Transverse colon (tissue), 4 donors: ENCODE measurements at regions not wholly inside any gene's neighbourhood (a gene's known extent, or its start where the extent isn't known, plus 50 kb on each side); places are given as distances from the start of the nearest gene placed in this dataset.

Experiments used
- DNase-seq: peaks from one replicate; pipeline ENCODE4 v3.0.0-alpha.2; 2019
- H3K27ac ChIP-seq, 4 donors: fragments of 200-600 bp; sonication (generic); 2 replicates each; pipeline ENCODE4 v1.5.1; 2016 to 2018; ENCODE audit warnings: inconsistent platforms in 4 of 4
- H3K27me3 ChIP-seq: fragments of 200-600 bp; sonication (generic); 2 replicates; pipeline ENCODE4 v1.5.1; 2017; ENCODE audit warnings: inconsistent platforms
- H3K36me3 ChIP-seq, 4 donors: fragments of 200-600 bp; sonication (generic); 2 replicates each; pipeline ENCODE4 v1.5.1; 2017 to 2019; ENCODE audit warnings: inconsistent platforms in 4 of 4
- H3K4me1 ChIP-seq, 4 donors: fragments of 200-600 bp; sonication (generic); 2 replicates each; pipeline ENCODE4 v1.5.1; 2017 to 2020; ENCODE audit warnings: inconsistent platforms in 4 of 4
- H3K4me3 ChIP-seq, 4 donors: fragments of 200-600 bp; sonication (generic); 1 replicate in 1 of 4; 2 replicates in 3 of 4; pipeline versions ENCODE4 v1.5.1 to v1.6.1; 2017 to 2019; ENCODE audit warnings: inconsistent platforms in 4 of 4
- H3K9me3 ChIP-seq, 2 donors: fragments of 200-600 bp; sonication (generic); 2 replicates each; pipeline ENCODE4 v1.5.1; 2017 to 2019; ENCODE audit warnings: inconsistent platforms in 2 of 2
- EP300 ChIP-seq: sonication (generic); formaldehyde crosslinking; IDR thresholded peaks from one replicate; pipeline ENCODE4 v1.6.1; 2017; ENCODE audit warnings: antibody characterized with exemption, low read depth
- POLR2A ChIP-seq: fragments of 450-650 bp; IDR thresholded peaks from one replicate; pipeline ENCODE4 v1.6.1; 2016; ENCODE audit warnings: antibody characterized with exemption, mild to moderate bottlenecking, moderate library complexity
- POLR2AphosphoS5 ChIP-seq, 3 donors: sonication (generic); formaldehyde crosslinking; IDR thresholded peaks; one replicate each; pipeline ENCODE4 v1.6.1; 2016; ENCODE audit warnings: antibody characterized with exemption in 3 of 3
- whole genome bisulfite sequencing, 2 donors: methylation state at CpG; one replicate each; pipeline ENCODE4 v1.1.5; 2018; ENCODE audit warnings: low coverage in 1 of 2; 5-methylcytosine and 5-hydroxymethylcytosine counted together
- in situ Hi-C, 4 donors: fragments of 200-750 bp; cut with MboI; loops; one replicate each; pipeline versions ENCODE4 v1.15.0 to v1.15.1; 2017; ENCODE audit warnings: low sequenced_read_pairs in 3 of 4, low pct_ligation_motif_present in 1 of 4, low pct_unique_long_range_greater_than_20kb in 1 of 4
- intact Hi-C: fragments of 100-400 bp; cut with DNase I; formaldehyde crosslinking; loops from one replicate; pipeline ENCODE4 v1.15.1; 2023; ENCODE audit warnings: low total_unique reads
- TF ChIP-seq, protein P1 (sequence below), 5 experiments: fragments of 200-600 bp in 3 of 5; fragments of 450-650 bp in 2 of 5; sonication (generic) in 3 of 5; IDR thresholded peaks; 1 replicate in 2 of 5; 2 replicates in 3 of 5; pipeline ENCODE4 v1.5.1; 2016 to 2017; ENCODE audit warnings: antibody characterized with exemption in 5 of 5, inconsistent platforms in 3 of 5, mild to moderate bottlenecking in 2 of 5, moderate library complexity in 1 of 5

GRCh38 chr6:25177500-25178028 is 101.6 kb upstream of the CARMIL1 start:
- Histone ChIP-seq H3K9me3 (no peaks in the 10 kb centered on the region), H3K27me3 (no peaks in the 10 kb centered on the region), H3K27ac (no peak overlapping the region), H3K4me1 (peaks cover 10 to 49% (median 27%) of the 10 kb centered on the region in 4 donors), H3K36me3 (no peaks in the 10 kb centered on the region), H3K4me3 (no peak overlapping the region)
- DNase-seq: no peak
- no peak for TF ChIP-seq POLR2A
- WGBS, 2 donors: 96 to 100% methylated on average over 1 of the region's 1 CpG
- intact Hi-C loops (no loop called here), in situ Hi-C loops (no loop called here)

- 70 to 88% methylated on average over 6 to 8 of the region's 8 CpGs for WGBS, 2 donors
- H3K36me3 ChIP-seq: no peaks in the 10 kb centered on the region
- H3K4me3 ChIP-seq: no peak overlapping the region
- DNase-seq: no peak
- no peak for TF ChIP-seq POLR2AphosphoS5 (IDR thresholded peaks at IDR 0.05)
- no peak for TF ChIP-seq POLR2A
- TF ChIP-seq, protein P1, sequence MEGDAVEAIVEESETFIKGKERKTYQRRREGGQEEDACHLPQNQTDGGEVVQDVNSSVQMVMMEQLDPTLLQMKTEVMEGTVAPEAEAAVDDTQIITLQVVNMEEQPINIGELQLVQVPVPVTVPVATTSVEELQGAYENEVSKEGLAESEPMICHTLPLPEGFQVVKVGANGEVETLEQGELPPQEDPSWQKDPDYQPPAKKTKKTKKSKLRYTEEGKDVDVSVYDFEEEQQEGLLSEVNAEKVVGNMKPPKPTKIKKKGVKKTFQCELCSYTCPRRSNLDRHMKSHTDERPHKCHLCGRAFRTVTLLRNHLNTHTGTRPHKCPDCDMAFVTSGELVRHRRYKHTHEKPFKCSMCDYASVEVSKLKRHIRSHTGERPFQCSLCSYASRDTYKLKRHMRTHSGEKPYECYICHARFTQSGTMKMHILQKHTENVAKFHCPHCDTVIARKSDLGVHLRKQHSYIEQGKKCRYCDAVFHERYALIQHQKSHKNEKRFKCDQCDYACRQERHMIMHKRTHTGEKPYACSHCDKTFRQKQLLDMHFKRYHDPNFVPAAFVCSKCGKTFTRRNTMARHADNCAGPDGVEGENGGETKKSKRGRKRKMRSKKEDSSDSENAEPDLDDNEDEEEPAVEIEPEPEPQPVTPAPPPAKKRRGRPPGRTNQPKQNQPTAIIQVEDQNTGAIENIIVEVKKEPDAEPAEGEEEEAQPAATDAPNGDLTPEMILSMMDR (IDR thresholded peaks at IDR 0.05): no peak
- no peak for TF ChIP-seq EP300
- no peaks in the 10 kb centered on the region for H3K27me3 ChIP-seq
- in situ Hi-C loops (no loop called here), intact Hi-C loops (no loop called here)
- peak overlapping the region; percentile 52 to 74 (median 61) for H3K27ac ChIP-seq
- peaks cover 10 to 43% (median 24%) of the 10 kb centered on the region in 4 donors for H3K4me1 ChIP-seq
- H3K9me3 ChIP-seq: no peaks in the 10 kb centered on the region
These were observed 100.7 kb upstream of the CARMIL1 start for GRCh38 chr6:25178336-25179035.

GRCh38 chr6:25179051-25179778 is 100.0 kb upstream of the CARMIL1 start:
- H3K4me3 ChIP-seq: no peak overlapping the region
- no peaks in the 10 kb centered on the region for H3K9me3 ChIP-seq
- H3K27me3 ChIP-seq: no peaks in the 10 kb centered on the region
- peak overlapping the region; percentile 52 to 74 (median 62) for H3K27ac ChIP-seq
- no peak for DNase-seq
- intact Hi-C loops (no loop called here), in situ Hi-C loops (no loop called here)
- no peaks in the 10 kb centered on the region for H3K36me3 ChIP-seq
- 50% methylated on average over 2 to 4 of the region's 4 CpGs for whole genome bisulfite sequencing, 2 donors
- peaks cover 6 to 35% (median 18%) of the 10 kb centered on the region in 4 donors for H3K4me1 ChIP-seq
- peak; percentile 71 for TF ChIP-seq EP300
- TF ChIP-seq, protein P1 (IDR thresholded peaks at IDR 0.05): no peak
- peak; percentile 18 to 59 (median 42) for TF ChIP-seq POLR2AphosphoS5 (IDR thresholded peaks at IDR 0.05)

GRCh38 chr6:25180630-25181349 is 98.4 kb upstream of the CARMIL1 start:
- in situ Hi-C loops: no loop called here
- Histone ChIP-seq H3K4me1 (peaks cover 0 to 20% (median 7%) of the 10 kb centered on the region in 4 donors), H3K27ac (peak overlapping the region in 3 of 4 donors; percentile 51 to 74 (median 52)), H3K36me3 (no peaks in the 10 kb centered on the region), H3K27me3 (no peaks in the 10 kb centered on the region), H3K4me3 (no peak overlapping the region), H3K9me3 (no peaks in the 10 kb centered on the region)
- intact Hi-C loops: no loop called here
- no peak for DNase-seq
- 89 to 91% methylated on average over 8 to 11 of the region's 11 CpGs for WGBS, 2 donors
- TF ChIP-seq, protein P1 (IDR thresholded peaks at IDR 0.05): no peak
- TF ChIP-seq POLR2AphosphoS5 (IDR thresholded peaks at IDR 0.05) (no peak), EP300 (no peak), POLR2A (no peak)
